ENCODE measurements at regions not wholly inside any gene's neighbourhood (a gene's known extent, or its start where the extent isn't known, plus 50 kb on each side); places are given as distances from the start of the nearest gene placed in this dataset.

- no peak for TF ChIP-seq CTCF (IDR thresholded peaks at IDR 0.05)
- TF ChIP-seq POLR2A (IDR thresholded peaks at IDR 0.05), result no peak
Measured at GRCh38 chr4:19177616-19178015, 1074.1 kb upstream of the SLIT2 start.

Measured in esophagus squamous epithelium (tissue), 4 donors.